GM18867 (cell line): ENCODE measurements at regions not wholly inside any gene's neighbourhood (a gene's known extent, or its start where the extent isn't known, plus 50 kb on each side); places are given as distances from the start of the nearest gene placed in this dataset.
"Not testable (repeated sequence)": the region's sequence is repeated elsewhere in the genome, so short reads cannot be mapped to it uniquely, and the experiment has no call there.

Experiments used
- ATAC-seq: cut with Tn5 transposase; IDR thresholded peaks from one replicate; pipeline ENCODE4 v1.9.1; 2021; ENCODE audit warnings: mild to moderate bottlenecking, moderate library complexity; ENCODE audit not compliant: unreplicated experiment

DNA sequence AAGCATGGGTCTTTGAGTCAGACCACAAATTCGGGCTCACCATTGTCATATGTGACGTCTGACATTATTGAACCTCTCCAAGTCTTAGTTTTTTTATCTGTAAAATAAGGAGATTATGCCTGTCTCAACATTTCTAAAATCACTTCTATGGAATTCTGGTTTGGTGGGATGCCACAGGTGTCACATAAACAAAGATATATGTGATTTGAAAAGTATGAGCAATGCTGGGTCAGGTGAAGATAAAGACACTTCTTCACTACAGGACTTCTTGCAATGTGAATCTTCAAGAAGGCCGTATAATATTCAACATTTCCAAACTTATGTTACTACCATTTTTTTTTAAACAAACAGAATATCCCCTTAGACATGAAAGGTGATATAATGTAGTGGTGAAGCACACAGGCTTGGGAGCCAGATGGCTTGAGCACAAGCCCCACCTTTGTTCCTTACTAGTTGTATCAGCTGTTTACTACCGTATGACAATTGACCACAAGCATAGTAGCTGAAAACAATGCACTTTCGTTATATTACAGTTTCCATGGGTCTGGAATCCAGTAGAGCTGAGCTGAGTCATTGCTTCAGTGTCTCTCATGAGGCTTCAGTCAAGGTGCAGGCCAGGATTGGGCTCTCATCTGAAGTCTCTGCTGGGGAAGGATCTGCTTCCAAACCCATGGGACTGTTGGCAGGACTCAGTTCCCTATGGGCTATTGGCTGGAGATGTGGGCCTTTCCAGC, 87.7 kb downstream of the UTP18 start:
- no peak for ATAC-seq

DNA sequence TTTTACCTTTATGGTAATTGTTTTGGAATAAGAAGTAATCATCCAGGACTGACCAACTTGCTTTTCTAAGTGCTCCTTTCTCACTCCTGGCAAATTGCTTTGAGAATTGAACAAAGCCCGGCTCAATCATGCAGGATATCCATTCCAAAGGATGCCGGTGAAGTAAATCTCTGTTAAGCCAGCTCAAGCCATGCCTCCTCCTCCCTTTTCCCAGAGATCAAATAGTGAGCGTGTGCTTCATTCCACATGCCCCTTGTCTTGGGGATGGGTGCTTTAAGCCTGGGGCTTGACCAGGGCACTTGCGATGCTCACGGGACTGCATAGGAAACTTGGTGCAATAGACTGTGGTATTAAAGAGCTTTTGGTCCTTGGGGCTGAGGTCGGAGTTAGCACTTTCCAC, 90.7 kb downstream of the UTP18 start:
- no peak for ATAC-seq

DNA sequence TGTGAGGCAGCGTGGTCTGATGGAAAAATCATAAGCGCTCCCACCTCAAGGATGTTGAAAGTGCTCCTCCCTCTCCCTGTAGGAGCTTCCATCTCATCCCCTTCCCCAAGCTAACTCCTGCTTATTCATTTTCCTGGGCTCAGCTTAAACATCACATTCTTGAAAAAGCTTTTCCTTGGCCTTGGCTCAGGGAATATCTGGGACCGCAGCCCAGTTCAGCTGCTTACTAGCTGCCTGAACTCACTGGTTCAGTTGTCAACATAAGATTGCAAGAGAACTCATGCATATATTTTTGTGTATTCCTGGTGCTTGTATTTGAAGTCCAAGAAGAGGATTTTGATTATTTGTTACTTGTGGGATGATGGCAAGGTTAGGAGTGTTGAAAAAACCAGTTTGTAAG, 91.5 kb downstream of the UTP18 start:
- ATAC-seq = no peak

DNA sequence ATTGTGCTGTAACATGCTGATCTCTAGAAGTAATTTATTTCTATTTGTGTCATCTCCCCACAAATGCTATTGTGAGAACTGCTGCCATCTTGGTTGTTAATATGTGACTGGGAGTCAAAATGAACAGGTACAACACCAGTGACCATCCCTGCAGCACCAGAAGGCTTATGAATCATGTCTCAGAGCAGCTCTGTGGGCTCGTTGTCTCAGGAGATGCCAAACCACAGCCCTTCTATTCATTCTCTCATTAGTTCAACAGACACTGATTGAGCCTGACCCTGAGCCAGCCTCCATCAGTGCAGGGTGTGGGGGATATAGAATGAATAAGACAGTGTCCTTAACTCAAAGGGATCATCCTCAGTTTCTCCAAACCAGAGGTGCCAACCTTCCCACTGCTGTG, 92.5 kb downstream of the UTP18 start:
- ATAC-seq = no peak

DNA sequence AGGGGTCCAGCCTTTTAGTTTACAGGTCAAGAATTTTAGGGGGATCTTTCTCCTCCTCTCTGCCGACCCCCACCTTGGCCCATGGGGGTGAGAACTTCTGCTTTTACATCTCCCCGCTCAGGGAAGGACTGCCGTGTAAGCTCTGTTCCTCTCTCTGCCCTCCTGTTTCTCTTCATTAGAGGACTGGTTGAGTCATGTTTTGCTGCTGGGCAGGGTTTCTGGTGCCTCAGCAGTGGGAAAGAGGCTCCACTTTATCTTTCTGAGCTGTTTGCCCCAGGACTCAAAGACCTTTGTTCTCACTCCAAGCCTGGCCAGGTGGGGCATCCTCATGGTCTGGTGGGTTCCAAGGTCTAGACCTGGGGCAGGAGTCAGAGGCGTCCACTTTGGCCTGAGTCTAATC, 93.0 kb downstream of the UTP18 start:
- ATAC-seq = no peak

DNA sequence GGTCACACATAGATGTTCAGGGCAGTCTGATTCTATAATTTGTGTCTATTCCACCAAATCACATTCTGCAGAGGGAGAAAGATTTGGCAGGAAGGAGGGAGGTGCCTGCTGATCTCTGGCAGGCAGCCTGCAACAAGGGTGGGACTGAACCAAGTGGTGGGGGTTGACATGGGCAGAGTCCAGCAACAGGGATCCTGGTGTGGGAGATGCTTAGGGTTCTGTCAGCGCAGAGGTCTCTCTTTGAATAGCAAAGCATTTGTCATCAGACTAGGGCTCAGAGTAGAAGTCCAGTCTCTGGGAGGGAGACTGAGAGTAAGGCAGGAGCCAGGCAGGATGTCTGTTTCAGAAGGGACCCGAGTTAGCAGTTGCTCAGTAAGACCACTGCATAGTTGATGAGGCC, 94.6 kb downstream of the UTP18 start:
- no peak for ATAC-seq

DNA sequence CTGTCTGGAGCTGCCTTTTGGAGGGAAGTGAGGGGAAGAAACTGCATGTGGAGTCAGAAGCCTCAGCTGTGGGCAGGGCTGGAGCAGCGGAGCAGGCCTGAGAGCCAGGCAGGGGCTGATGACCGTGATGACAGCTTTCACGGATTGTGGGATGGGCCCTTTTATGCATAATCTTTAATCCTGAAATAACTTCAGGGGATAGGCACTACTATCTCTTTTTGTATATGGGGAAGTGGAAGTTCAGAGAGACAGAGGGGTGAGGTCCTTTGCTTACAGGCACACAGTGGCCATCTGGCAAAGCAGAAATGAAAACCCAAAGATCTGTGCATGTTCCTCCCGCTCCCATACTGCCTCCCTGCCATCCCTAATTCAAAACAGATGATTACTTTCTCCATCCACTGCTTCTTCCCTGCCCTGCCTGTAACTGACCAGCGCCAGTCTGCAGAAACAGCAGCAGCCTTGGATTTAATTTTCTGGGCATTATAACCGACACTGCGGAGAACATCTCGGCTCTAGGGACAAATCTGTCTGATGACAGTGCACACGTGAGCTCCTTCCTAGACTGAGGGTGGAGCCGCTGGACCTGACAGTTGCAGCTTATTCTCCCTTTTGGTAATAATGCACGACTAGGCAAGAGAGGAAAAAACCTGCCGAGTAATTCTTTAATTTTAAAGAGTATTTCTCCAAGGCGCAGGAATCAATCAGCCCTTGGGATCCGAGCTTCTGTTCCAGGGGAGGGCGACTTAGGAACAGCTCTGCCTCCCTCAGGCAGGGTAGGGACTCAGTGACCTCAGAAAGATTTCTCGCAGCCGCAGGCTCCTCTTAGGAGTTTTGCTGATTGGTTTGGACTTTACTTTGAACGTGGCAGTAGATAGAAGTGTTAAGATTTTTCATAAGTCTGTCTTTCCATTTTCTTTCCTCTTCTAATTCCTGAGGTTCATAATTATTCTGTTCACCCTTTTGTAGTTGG, 95.4 kb downstream of the UTP18 start:
- no peak for ATAC-seq

DNA sequence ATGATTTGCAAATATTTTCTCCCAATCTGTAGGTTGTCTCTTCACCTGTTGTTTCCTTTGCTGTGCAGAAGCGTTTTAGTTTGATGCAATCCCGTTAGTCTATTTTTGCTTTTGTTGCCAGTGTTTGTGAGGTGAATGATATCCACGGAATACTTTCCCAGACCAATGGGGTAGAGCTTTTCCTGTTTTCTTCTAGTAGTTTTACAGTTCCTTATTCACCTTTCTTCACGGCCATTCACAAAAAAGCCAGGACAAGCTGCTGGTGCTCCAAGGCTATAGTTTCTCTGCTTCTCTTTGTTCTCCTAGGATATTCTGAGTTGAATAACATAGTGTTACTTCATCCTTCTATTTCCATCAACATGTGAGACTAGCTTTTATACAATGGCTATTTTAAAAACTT, 98.7 kb downstream of the UTP18 start:
- no peak for ATAC-seq

DNA sequence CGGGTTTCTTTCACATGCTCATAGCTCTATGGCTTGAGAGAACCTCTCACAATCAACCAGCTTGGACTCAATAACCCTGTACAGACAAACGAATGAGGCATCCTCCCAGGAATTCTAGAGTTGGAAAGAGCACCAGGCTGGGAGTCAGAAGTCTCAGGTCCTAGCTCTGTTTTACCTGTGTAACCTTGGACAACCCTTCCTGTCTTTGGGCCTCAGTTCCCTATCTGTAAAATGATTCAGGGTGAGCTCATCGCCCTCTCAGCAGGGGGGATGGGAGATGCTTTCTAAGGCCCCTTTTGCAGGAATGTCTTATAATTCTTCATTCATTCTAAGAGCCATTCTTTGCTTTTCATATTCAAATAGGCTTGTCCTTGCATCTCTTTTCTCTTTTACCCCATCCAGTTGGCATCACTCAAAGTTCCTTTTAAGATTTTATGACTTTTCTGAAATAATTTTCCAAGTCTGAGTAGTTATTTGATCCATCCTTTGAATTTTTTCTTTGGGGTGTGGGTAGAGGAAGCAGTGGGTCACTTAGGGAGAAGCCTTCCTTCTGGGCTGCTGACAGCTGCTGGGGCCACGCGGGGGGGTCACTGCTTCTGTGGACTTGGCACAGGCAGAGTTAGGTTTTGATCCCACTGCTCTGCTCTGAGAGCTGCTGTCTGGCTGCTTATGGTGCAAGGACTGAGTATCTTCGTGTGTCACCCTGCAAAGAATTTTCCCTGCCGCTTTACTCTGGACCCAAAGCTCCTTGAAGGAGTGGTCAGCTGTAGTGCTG, 102.7 kb downstream of the UTP18 start:
- no peak for ATAC-seq

DNA sequence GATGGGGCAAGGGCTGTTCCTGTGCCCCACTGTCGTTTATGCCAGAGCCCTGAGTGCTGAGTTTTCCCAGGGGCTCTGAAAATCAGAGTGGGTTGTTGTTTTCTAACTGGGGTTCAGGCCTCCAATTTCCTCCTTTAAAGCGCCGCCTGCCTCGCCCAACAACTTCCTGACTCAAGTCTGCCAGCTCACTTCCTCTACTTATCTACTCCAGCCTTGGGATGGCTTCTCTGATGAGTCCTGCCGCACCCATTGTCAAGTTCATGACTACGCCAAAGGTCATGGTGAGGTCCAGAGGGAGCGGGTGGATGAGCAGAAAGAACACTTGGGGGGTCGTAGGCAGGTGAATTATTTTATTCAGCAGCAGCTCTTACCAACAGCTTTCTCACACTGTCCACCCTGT, 104.7 kb downstream of the UTP18 start:
- ATAC-seq = no peak

DNA sequence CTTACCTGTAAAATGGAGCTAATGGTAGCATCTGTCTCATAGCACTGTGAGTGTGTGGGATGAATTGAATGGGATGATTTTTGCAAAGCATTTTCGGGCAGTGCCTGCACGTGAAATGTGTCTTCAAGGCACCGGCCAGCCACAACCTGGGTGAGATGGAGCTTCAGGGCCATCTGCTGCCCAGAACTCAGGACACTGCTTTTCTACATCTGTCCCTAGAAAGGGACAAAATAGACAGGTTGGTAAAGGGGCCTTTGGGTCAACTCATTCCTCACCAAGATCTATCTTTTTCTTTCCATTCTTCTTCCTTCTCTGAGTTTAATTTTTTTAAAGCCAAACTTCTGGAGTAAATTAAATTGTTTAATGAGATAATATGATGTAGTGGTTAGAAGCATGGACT, 106.5 kb downstream of the UTP18 start:
- ATAC-seq = no peak

DNA sequence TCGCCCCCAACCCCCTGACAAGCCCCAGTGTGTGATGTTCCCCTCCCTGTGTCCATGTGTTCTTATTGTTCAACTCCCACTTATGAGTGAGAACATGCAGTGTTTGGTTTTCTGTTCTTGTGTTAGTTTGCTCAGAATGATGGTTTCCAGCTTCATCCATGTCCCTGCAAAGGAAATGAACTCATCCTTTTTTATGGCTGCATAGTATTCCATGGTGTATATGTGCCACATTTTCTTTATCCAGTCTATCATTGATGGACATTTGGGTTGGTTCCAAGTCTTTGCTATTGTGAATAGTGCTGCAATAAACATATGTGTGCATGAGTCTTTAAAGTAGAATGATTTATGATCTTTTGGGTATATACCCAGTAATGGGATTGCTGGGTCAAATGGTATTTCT, 107.5 kb downstream of the UTP18 start:
- not testable (repeated sequence) for ATAC-seq

DNA sequence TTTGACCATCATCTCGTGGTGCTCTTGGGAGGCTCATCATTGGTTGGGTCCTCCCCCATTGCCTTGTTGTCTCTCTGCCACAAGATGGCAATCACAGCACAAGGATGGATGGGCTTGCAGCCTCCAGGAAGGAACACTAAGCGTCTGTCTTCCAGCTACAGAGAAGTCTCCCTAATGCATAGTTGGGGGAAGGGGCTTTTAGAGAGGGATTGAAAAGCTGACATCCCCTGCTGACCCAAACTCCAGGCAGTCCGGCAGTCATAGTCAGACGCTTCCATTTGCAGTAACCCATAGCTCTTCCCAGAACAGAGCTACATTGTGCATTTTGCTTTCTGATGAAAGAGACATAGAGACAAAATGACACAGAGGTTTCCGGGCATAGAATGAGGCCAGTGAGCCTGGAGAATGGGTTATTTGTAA, 111.4 kb downstream of the UTP18 start:
- no peak for ATAC-seq

DNA sequence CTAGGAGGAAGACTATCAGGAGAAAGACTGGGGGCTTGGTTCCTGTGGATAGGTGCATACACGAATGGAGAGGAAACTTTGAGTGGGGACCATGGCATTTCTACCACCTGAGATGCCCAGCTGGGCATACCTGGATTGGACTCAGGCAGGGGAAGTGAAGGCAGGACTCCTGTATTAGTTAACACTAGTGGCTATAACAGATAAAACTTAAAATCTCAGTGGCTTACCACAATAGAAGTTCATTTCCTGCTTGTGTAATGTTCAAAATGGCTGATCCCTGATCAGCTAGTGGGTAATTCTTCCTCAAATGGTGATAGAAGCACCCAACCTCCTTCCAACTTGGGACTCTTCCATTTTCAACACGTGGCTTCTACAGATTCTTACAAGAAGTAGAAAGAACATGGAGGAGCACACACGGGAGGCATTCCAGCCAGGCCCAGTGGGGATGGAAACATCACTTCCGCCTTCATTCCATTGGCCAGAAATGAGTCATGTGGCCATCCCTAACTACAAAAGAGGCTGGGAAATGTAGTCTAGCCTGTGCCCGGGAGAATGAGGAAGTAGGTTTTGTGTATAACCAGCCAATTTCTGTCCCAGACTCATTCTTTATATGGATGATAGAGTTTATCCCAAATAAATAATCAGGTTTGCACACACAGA, 112.1 kb downstream of the UTP18 start:
- ATAC-seq = peak; percentile 86

DNA sequence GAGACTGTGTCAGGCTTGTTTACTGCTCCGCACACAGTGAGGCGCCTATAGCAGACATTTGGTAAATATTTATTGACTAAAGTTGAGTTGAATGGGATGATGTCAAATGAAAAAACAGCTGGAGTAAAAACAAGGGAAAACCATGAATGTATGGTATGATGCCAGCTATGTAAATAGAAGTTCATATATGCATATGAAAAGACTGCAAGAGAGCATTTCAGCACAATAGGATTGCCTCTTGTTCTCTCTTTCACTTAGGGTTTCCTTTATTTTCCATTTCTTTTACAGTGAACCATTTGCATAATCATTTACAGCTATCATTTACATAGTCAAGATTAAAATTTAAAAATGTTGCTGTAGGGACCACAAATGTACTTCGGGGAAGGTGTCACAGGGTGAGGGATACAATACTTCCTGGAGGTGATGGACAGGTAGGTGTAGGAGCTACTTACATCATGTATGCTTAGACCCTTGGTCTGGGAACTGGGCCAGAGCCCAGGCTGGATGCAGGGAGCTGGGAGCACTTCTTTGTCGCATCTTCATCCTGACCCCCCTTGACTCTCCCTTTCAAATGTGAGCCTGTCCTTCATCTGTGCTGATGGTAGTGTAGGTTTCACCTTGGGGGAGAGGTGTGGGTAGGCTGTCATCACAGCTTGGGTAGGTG, 113.3 kb downstream of the UTP18 start:
- no peak for ATAC-seq

DNA sequence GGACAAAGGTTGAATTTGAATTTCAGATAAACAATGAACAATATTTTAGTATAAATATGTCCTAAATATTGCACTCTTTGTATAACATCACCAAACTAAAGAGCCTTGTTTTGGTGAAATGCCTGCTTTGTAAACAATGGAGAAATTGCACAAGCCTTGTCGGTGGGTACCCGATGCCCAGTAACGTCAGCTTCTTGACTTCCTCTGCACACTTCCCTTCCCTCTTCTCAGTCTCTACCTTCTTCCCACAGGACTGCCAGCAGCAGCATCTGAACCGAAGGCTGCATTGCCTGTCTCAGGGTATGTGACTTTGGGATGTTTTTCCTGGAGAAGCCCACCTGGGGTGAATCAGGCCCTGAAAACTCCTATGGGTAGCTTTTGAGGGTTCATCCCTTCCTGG, 113.9 kb downstream of the UTP18 start:
- no peak for ATAC-seq

DNA sequence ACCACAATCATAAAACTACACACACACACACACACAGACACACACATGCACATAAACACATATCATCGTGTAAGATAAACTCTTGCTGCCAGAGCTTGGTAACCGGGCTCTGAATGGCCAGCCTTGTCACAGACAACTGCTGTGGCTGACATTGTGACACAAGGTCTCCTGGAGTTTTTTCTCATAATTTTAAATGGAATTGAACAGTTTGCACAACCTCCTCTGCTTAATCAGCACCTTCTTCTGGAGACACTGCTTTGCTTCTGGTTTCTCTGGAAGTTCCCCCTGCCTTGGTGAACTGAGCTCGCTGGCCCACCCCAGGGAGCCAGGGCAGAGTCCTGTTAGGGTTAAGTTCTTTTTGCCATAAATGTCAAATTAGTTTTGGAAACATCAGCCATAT, 115.4 kb downstream of the UTP18 start:
- ATAC-seq = no peak

DNA sequence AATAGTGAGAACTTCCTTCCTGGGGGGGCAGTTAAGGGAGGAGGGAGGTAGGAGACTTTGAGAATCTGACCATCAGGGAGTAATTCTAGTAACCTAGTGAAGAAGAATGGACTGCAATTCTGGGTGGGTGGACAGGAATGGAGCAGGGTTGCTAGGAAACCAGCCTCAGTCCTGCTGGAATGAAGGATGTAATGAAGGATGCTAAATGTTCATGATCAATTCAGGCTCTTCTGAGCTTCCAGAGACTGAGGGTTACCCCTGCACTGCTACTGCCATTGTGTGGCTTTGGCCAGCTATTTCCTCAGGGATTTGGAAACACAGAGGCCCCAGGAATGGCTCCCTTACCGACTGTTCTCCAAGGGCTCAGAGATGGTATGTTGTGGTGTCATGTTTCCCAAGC, 116.4 kb downstream of the UTP18 start:
- no peak for ATAC-seq

DNA sequence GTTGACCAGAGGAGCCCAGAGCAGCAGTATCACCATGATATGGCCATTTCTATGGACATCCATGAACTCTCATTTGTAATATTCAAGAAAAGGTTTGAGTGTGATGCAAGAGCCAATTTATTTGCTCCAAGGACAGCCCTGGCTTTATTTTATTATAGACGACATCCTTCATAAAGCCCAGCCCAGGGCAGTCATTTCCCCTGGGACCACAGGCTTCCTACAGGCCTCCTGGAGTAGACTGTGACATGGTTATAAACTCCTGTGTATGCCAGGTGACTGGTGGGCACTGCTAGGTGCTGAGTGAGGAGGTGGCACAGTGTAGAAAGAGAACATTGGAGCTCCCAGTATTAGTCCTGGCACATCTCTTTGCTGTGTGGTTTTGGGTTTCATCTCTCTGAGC, 120.9 kb downstream of the UTP18 start:
- ATAC-seq = no peak

DNA sequence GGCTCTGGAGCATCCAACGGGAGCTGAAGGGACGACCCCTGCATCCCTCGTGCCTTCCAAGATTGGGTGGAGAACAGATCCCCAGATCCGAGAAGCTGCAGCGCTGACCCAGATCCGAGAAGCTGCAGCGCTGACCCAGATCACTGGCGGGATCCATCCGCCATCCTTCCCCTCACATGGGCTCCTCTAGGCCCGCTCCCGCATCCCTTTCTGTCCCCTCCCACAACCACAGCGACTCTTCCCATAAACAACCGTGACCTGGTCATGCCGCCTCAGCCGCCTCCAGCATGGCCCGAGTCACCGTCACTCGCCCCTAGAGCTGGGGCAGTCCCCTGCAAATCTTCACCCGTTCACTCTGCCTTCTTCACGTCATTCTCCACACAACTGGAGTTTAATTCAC, 124.9 kb downstream of the UTP18 start:
- ATAC-seq = no peak
